G401 (cell line): ENCODE measurements at regions not wholly inside any gene's neighbourhood (a gene's known extent, or its start where the extent isn't known, plus 50 kb on each side); places are given as distances from the start of the nearest gene placed in this dataset.

Experiments used
- DNase-seq: peaks from one replicate; pipeline ENCODE4 v3.0.0-alpha.2; 2015; ENCODE audit warnings: low spot score
- in situ Hi-C: cut with HindIII; loops from 2 replicates; pipeline ENCODE4 v1.10.0; 2016; ENCODE audit warnings: low sequenced_read_pairs, mixed read lengths

GRCh38 chr1:75984781-75985180, 52.6 kb upstream of the ASB17 start:
- DNase-seq, result no peak
- in situ Hi-C loops, result no loop called here

- in situ Hi-C loops, result no loop called here
- no peak for DNase-seq
Observed at GRCh38 chr1:75985827-75986226, 53.6 kb upstream of the ASB17 start.

GRCh38 chr1:75986478-75986877, 54.3 kb upstream of the ASB17 start:
- in situ Hi-C loops, result no loop called here

GRCh38 chr1:75989121-75989520, 56.9 kb upstream of the ASB17 start:
- in situ Hi-C loops, result no loop called here
- no peak for DNase-seq

More at GRCh38 chr1:75986478-75986877, 54.3 kb upstream of the ASB17 start:
- DNase-seq, result no peak

GRCh38 chr1:75990686-75991085, 58.5 kb upstream of the ASB17 start:
- in situ Hi-C loops, result no loop called here
- no peak for DNase-seq

- in situ Hi-C loops, result no loop called here
- peak; percentile 94 for DNase-seq
Observed at GRCh38 chr1:75991497-75992114, 59.4 kb upstream of the ASB17 start.

GRCh38 chr1:75992312-75992711, 60.1 kb upstream of the ASB17 start:
- in situ Hi-C loops, result no loop called here
- no peak for DNase-seq

- DNase-seq, result no peak
- in situ Hi-C loops, result no loop called here
Observed at GRCh38 chr1:75993661-75994060, 61.5 kb upstream of the ASB17 start.

- no peak for DNase-seq
- in situ Hi-C loops, result no loop called here
Observed at GRCh38 chr1:75996196-75996595, 64.0 kb upstream of the ASB17 start.

- in situ Hi-C loops, result no loop called here
- no peak for DNase-seq
Observed at GRCh38 chr1:75999034-75999433, 66.8 kb upstream of the ASB17 start.

GRCh38 chr1:76003946-76004345, 70.6 kb upstream of the ST6GALNAC3 start:
- in situ Hi-C loops, result no loop called here
- no peak for DNase-seq

GRCh38 chr1:76005765-76006164, 68.8 kb upstream of the ST6GALNAC3 start:
- in situ Hi-C loops, result no loop called here
- DNase-seq, result no peak

- DNase-seq, result no peak
- in situ Hi-C loops, result no loop called here
Observed at GRCh38 chr1:76006234-76006633, 68.3 kb upstream of the ST6GALNAC3 start.

- in situ Hi-C loops, result no loop called here
- DNase-seq, result no peak
Observed at GRCh38 chr1:76010802-76011201, 63.7 kb upstream of the ST6GALNAC3 start.

- in situ Hi-C loops, result no loop called here
Observed at GRCh38 chr1:76012341-76013205, 62.0 kb upstream of the ST6GALNAC3 start.

GRCh38 chr1:76013206-76013581, 61.4 kb upstream of the ST6GALNAC3 start:
- in situ Hi-C loops, result no loop called here
- no peak for DNase-seq

More at GRCh38 chr1:76012341-76013205, 62.0 kb upstream of the ST6GALNAC3 start:
- no peak for DNase-seq

GRCh38 chr1:76015478-76016103, 59.0 kb upstream of the ST6GALNAC3 start:
- DNase-seq, result no peak
- in situ Hi-C loops, result no loop called here

GRCh38 chr1:76018045-76018444, 56.5 kb upstream of the ST6GALNAC3 start:
- no peak for DNase-seq
- in situ Hi-C loops, result no loop called here

GRCh38 chr1:76021846-76022245, 52.7 kb upstream of the ST6GALNAC3 start:
- no peak for DNase-seq
- in situ Hi-C loops, result no loop called here

- in situ Hi-C loops, result no loop called here
Observed at GRCh38 chr1:76023669-76024435, 50.7 kb upstream of the ST6GALNAC3 start.

More at GRCh38 chr1:76023669-76024435, 50.7 kb upstream of the ST6GALNAC3 start:
- no peak for DNase-seq
